Left lobe of liver (tissue), 2 donors: ENCODE measurements at regions not wholly inside any gene's neighbourhood (a gene's known extent, or its start where the extent isn't known, plus 50 kb on each side); places are given as distances from the start of the nearest gene placed in this dataset.
"Not testable (repeated sequence)": the region's sequence is repeated elsewhere in the genome, so short reads cannot be mapped to it uniquely, and the experiment has no call there.

Experiments used
- ATAC-seq: fragments of 200-7000 bp; cut with Tn5 transposase; one replicate; pipeline ENCODE4 v1.9.1; 2020; ENCODE audit warnings: mild to moderate bottlenecking, moderate library complexity
- DNase-seq: peaks from one replicate; pipeline ENCODE4 v3.0.0-alpha.2; 2020; ENCODE audit warnings: low spot score
- donor health status: DM: no; HTN: no; CAD: no; lungs with moderate emphysema.
- donor health status: DM: no; HTN: yes; CAD: no.

DNA sequence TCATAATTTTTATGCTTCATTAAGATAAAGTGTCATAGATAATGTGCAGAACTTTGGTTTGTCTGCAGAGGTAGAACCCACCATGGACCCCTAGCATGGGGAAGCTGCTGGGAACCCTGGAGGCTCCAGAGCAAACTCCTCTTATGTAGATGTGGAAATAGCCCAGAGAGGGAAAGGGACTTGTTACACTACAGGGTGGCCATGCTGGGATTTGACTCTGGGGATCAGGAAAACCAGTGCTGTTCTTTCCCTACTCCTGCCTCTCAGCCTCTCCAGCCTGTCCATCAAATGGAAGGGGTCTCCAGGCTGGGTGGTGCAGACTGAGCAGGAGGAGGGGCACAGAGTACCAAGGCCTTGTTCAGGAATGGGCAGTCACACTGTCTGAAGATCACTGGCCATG is 54.2 kb downstream of the MSX1 start:
- ATAC-seq (no peak), DNase-seq (no peak)

DNA sequence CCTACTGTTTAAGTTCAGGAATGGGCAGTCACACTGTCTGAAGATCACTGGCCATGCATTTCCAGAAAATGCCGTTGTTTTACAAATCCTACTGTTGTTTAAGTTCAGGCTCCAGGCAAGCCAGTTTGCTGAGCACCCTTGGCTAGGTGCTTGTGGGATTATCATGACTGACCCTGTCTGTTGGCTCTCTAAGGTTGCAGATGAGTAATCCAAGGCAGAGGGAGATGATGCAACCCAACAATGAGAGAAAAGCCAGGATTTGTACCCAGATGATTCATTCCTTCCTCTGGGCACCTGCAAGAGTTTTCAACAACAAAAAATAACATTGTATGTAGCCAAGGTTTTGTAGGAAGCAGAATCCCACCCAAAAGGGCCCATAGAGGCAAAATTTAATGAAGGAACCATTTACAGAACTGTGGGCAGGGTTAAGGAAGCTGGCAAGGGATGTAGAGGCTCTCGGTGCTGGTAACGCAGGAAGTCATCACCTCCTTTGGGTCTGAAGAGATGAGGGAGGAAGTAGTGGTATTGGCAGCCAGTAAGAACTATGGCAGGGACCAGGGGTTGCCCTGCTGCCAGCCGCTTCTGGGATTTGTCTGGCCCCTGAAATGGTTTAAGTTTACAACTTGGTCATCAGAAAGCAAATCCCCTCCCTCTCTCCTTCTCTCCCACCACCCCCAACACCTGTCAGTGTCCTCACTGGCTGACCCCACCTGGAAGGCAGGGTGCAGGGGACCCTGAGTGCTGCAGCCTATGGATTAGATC is 54.8 kb downstream of the MSX1 start:
- DNase-seq = no peak
- ATAC-seq = no peak

DNA sequence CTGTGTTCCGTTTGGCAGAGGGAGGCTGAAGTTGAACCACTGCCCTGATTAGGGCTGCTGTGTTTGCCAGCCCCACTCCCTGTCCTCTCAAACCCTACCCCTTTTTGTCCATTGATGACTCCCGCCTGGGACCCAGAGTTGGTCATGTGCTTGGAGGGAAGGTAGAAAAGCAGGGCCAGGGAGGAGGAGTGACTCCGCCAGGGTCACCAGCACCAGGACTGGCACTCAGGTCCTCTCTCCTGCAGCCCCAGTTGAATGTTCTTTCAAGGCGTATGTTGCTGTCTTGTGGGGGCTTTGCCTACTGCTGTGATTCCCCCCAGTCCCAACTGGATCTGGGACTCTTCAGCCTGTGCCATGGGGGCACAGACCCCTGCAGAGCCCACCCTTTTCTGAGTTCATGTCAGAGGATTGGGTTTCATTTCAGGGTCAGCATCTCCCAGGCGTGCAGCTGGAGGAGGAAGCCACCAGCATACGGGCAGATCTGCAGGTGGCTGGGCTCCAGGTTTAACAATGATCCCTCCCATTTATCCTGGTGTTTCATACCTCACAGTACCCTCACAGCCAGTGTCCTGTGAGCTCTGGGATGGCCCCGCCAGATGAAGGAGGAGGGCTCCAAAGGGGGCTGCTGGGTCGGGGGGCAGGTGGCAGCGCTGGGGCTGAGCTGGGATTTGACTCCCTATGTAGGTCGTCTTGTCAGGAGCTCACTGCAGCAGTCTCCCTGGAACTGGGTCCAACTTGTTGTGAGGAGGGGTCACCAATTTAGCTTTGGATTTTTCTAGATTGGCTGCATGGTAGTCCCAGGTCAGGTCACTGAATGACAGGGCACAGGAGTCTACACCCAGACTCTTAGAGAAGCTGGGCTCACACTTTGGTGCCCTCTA is 55.7 kb downstream of the MSX1 start:
- ATAC-seq (no peak), DNase-seq (no peak)

DNA sequence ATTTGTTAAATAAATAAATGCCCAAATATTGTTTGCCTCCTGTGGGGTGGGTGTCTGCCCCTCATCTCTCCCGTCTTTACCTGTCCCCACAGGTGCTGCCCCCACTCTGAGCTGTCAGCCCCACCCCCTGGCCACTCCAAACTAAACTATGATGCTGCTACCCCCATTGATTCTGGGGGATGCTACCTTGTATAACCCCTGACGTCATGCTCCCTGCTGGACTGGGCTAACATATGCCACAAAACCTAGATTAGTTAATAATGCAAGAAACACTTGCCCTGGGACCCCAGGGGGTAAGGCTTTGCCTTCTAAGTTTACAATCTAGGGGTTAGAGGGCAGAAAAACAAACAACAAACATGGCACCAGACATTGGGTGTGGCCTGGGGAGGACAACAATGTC is 58.6 kb downstream of the MSX1 start:
- no peak for ATAC-seq
- no peak for DNase-seq

DNA sequence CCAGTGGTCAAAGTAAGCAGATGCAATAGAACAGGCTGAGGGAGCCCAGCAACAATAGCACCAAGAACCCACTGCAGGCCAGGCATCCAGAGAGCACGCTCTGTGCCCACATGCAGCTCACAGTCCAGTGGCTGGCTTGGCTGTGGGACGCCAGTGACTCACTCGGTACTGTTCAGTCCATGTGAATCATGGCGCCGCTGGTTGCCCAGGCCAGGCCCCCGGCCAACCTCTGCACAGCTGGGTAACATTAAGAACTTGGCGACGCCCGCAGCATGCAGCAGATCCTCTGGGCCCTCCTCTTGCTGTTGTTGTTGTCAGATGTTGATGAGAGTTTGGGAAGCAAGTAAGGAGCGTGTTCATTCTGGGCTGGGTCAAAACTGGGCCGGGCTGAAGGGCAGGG is 60.5 kb downstream of the MSX1 start:
- DNase-seq = no peak
- no peak for ATAC-seq

DNA sequence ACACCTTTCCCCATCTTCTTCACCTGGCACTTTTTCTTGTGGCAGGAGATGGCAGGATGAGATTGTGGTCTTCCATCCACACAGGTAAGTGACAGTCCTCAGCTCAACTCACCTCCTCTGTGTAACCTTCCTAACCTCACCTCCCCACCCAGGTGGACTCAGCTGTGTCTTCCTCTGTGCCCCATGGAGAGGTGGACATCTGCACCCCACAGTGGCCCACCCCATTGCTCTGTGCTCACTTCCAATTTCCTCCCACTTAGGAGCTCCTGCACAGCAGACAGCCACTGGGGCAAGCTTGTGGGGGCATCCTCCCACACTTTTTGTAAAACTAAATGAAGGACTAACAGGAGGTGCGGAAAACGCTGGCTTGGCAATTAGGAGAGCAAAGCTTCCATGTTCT is 61.6 kb downstream of the MSX1 start:
- DNase-seq (no peak), ATAC-seq (no peak)

DNA sequence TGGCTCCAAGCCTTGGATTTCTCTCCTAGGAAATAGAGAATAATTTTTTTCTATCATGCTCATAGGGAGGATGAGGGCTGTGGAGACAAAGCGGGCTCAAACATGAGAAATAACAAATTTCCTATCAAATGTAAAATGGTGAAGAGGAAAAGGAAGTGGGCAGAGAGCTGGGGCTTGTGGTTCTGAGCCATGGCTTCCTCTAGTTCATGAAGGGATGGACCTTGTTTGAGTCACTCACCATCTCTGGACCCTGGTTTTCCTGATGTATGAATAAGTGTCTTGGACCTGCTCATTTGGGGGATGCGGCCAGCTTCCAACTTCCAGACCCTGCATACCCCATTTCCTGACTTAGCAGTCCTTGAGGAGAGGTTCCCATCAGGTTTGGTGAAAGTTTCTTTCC is 63.0 kb downstream of the MSX1 start:
- DNase-seq (peak; percentile 4), ATAC-seq (no peak)

DNA sequence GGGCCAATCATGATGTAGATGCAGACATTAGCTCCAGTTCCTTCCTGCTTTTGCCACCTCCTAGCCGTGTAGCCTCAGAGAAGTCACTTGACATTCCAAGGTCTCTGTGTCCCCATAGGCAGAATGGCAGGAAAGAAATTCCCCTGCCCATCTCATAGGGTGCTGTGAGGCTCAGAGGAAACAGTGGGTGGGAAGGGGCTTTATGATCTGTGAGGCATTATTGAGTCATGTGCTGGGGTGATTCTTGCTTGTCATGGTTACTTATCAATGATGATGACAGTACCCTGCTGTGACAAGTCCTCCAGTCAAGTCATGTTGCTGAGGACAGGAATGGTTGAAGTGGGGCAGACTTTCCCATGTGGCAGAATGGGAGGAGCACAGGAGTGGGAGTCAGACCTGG is 63.7 kb downstream of the MSX1 start:
- ATAC-seq (no peak), DNase-seq (peak; percentile 12)

DNA sequence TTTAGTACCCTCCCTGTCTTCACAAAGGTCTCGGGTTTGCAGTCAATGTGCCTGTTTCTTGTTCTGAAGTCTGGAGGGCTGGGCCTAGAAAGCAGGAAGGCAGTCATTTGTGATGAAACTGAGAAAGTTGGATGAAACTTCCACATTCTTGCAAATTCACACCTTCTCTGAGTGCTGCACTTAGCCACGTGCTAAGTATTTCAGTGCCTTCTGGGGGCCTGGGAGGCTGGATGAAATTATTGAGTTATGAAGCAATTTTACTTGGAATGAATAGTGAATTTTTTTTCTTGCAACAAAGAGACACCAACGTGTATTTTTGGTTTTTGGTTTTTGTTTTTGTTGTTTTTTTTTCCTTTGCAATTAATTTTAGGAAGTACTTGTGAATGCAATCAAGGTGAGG is 71.2 kb downstream of the MSX1 start:
- ATAC-seq = no peak
- DNase-seq = no peak

DNA sequence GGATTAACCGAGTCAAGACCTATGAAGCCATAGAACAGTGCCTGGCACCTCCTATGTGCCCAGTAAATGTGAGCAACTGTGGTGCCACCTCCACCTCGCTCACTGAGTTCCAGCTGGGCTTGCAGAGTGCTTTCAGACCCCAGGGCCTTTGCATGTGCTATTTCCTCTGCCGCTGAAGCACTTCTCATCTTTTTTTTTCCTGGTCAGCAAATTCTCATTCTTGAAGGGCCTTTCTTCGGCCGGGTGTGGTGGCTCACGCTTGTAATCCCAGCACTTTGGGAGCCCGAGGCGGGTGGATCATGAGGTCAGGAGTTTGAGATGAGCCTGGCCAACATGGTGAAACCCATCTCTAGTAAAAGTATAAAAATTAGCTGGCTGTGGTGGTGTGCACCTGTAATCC is 76.5 kb downstream of the MSX1 start:
- ATAC-seq (no peak), DNase-seq (no peak)

DNA sequence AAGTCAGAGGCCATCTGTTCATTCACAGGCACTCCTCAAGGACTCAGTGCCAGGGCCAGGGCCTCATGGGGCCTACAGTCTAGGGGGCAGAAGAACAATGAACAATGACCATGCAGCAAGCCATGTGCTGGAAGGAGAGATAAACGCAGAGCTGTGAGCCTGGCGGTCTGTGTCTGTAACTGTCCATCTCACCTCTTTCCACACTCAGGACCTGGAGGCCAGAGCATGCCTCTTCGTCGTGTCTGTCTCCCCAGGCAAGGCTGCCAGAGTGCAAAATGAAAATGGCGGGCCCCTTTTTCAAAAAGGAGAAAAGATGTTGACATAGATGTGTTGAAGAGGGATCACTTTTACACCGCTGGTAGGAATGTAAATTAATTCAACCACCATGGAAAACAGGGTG is 78.5 kb downstream of the MSX1 start:
- DNase-seq = no peak
- no peak for ATAC-seq

DNA sequence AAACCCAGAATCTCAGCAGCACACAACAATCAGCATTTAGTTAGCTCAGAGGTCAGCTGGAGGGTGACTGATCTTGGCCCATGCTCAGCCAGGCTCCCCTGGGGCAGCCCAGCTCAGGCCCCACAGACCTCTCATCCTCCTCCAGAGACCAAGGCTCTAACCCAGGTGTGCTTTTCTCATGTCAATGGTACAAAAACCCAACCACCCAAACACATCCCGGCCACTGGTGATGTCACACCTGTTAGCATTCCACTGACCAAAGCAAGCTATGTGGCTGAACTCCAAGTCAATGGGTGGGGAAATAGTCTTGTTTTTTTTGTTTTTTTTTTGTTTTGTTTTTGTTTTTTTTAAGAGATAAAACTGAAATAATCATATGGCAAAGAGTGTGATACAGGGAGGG is 77.5 kb downstream of the CYTL1 start:
- no peak for ATAC-seq
- no peak for DNase-seq

DNA sequence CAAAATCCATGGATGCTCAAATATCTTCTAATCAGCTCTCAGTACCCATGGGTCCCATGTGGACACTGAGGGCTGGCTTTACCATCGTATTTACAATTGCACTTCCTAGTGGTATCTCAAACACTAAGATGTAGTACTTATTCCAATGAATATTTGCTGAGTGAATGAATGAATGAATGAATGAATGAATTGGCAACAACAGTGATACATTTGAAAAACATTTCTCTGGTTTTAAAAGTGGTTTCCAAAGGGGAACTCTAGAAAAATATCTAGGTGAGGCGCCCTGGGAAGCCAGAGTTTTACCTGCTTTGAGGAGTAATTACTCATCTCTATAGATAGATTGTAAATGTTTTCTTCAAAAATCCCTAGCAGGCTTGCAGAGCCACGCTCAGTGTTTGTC is 76.6 kb downstream of the CYTL1 start:
- DNase-seq = no peak
- ATAC-seq = no peak

DNA sequence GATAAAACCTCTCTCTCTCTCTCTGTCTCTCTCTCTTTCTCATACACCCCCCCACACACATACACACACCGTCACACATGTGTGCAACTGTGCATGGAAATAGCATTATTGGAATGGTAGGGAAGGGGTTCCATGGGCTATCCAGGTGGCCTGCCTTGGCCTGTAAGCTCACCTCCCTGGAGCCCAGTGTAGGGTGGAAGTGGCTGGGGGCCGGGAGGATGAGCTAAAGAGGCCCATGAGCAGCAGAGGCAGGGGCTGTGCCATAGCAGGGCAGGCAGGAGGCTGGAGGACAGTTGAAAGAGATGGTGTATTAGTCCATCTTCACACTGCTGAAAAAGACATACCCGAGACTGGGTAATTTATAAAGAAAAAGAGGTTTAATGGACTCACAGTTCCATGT is 74.2 kb downstream of the CYTL1 start:
- no peak for ATAC-seq
- no peak for DNase-seq

DNA sequence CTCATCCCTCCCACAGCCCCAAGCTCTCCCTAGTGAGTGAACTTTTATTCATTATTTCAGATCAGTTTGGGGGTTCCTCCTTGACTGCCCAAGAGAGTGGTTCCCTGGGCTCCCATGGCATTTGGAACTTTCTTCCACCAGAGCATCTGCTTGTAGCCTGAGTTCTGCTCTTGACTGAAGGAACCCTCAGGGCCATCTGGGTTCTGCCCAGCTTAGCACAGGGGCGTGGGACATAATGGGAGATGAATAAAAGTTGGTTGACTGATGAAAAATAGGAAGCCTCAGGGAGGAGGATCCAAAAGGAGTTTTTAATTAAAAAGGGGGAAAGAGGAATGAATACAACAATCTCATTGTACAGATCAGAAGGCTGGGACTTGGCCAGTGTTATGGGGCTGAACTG is 73.4 kb downstream of the CYTL1 start:
- no peak for DNase-seq
- no peak for ATAC-seq

DNA sequence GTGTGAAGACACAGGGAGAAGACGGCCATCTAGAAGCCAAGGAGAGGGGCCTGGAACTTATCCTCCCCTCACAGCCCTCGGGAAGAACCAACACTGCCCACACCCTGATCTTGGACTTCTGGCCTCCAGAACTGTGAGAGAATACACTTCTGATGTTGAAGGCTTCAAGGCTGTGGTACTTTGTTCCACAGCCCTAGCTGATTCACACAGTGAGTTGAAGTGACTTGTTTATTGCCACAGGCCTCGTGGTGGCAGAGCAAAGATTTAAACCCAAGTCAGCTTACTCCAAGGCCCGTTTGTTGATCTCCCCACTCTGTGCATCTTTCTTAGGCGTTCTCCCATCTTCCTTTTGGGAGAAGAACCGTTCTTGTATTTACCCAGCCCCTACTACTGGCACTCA is 72.8 kb downstream of the CYTL1 start:
- DNase-seq (no peak), ATAC-seq (no peak)

DNA sequence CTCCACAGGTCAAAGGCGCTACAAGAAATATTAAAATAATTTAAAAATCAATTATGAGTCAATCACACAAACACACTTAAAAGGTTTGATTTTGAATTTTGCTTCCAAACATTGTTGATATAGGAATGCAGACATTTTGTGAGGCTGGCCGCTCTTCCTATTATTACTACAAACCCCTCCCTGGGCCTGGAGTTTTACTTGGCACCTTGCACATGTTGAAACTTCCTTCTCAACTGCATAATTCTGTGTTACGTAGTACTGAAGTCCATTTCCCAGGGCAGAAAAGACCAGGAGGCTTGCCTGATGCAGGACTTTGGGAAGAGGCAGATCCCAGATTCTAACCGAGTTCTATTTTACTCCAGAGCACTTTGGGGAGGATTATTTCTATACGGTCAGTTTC is 71.5 kb downstream of the CYTL1 start:
- ATAC-seq (no peak), DNase-seq (no peak)

DNA sequence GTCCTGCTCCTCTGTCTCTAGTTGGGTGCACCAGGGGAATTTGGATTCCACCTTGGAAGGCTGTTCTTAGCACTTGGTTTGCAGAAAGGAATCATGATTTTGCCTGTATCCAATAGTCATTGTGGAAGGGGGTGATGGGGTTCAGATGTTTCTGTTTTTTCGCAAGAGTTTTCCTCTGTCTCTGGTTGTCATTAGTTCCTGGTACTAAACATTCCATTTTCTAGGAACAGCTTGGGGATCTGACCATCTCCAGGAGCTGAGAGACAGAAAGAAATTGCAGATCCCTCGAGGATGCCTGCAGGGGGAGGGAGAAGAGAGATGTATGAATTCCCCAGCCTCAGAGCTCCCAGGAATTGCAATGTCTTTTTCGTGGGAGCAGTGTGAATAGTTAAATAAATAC is 70.9 kb downstream of the CYTL1 start:
- ATAC-seq (no peak), DNase-seq (no peak)

DNA sequence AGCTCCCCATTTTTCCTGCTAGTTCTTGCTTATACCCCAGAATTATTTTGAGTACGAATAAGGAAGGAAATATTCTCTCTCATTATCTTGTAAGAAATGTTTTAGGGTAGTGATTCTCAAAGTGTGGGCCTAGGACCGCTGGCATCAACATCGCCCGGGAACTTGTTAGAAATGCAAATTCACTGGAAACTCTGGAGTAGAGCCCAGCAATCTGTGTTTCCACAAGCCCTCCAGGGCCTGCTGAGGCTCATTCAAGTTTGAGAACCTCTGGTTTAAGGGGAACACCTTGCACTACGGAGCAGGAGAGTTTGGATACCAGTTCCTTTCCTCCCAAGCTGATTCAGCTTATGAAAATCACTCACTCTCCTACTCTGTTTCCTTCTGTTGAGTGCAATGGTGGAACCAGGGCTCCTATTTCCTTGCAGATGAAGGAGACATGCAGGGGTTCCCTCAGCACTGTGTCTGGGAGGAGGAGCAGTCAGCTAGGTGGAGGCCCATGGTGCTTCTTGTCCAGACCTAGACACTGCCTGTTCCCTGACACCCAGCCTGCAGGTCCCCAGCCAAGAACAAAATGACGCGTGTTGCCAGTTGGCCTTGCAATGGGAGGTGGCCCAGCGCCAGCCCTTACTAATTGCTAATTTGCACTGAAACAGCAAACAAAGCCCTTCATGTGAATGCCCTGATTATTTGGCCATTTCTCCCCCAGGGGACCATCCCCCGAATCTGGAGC is 68.5 kb downstream of the CYTL1 start:
- no peak for ATAC-seq
- DNase-seq = no peak

DNA sequence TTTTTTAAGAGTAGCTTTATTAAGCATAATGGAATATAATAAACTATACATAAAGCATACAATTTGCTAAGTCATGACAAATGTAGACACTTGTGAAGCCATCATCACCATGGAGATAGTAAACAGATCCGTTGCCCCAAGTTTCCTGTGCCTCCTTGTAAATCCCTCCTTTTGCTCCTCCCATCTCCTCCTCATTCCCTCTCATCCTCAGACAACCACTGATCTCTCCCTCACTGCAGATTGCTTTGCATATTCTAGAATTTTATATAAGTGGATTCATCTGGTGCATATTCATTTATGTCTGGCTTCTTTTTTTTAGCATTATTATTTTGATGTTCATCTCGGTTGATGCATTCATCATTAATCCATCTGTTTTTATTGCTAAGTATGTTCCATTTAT is 67.0 kb downstream of the CYTL1 start:
- DNase-seq (no peak), ATAC-seq (no peak)

DNA sequence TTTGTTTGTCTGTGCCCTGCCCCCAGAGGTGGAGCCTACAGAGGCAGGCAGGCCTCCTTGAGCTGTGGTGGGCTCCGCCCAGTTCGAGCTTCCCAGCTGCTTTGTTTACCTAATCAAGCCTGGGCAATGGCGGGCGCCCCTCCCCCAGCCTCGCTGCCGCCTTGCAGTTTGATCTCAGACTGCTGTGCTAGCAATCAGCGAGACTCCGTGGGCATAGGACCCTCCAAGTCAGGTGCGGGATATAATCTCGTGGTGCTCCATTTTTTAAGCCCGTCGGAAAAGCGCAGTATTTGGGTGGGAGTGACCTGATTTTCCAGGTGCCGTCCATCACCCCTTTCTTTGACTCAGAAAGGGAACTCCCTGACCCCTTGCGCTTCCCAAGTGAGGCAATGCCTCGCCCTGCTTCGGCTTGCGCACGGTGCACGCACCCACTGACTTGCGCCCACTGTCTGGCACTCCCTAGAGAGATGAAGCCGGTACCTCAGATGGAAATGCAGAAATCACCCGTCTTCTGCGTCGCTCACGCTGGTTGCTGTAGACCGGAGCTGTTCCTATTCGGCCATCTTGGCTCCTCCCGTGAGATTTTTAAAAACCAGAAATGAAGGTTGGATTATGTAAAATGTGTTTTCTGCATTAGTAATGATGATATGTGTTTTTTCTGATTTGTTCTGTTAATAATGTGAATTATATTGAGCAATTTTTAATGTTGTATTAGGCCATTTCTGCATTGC is 59.7 kb downstream of the CYTL1 start:
- not testable (repeated sequence) for ATAC-seq, DNase-seq
